Calu3 (cell line): ENCODE measurements at regions not wholly inside any gene's neighbourhood (a gene's known extent, or its start where the extent isn't known, plus 50 kb on each side); places are given as distances from the start of the nearest gene placed in this dataset.
"Not testable (repeated sequence)": the region's sequence is repeated elsewhere in the genome, so short reads cannot be mapped to it uniquely, and the experiment has no call there.

Source experiments
- BruUV-seq: library from RNA; stranded (reverse); fragments of 400-500 nt; replicated peaks from 2 replicates; lab custom pipeline; 2021; lab: Mats Ljungman, UMichigan
- CTCF ChIA-PET: fragments of 300-600 bp; sonication (Branson Sonifier 250); formaldehyde crosslinking; loops from one replicate; lab custom pipeline; 2022; ENCODE audit warnings: antibody characterized with exemption; lab: Charles Lee
- DNase-seq: peaks from one replicate; pipeline ENCODE4 v3.0.0; 2022
- H3K27ac Mint-ChIP-seq: one replicate; pipeline ENCODE4 v1.8.0; 2022; ENCODE audit warnings: mixed read lengths; ENCODE audit not compliant: unreplicated experiment
- H3K27me3 Mint-ChIP-seq: one replicate; pipeline ENCODE4 v1.8.0; 2022; ENCODE audit warnings: mixed read lengths; ENCODE audit not compliant: unreplicated experiment
- H3K36me3 Mint-ChIP-seq: one replicate; pipeline ENCODE4 v1.8.0; 2022; ENCODE audit warnings: mild to moderate bottlenecking, moderate library complexity, mixed read lengths; ENCODE audit not compliant: insufficient read depth, unreplicated experiment
- H3K4me1 Mint-ChIP-seq: one replicate; pipeline ENCODE4 v1.8.0; 2022; ENCODE audit warnings: mild to moderate bottlenecking, low read depth, mixed read lengths; ENCODE audit not compliant: unreplicated experiment
- H3K4me3 Mint-ChIP-seq: one replicate; pipeline ENCODE4 v1.8.0; 2022; ENCODE audit warnings: mild to moderate bottlenecking, low read depth, moderate library complexity, mixed read lengths; ENCODE audit not compliant: unreplicated experiment
- H3K9me3 Mint-ChIP-seq: one replicate; pipeline ENCODE4 v1.8.0; 2022; ENCODE audit warnings: low read depth, mixed read lengths; ENCODE audit not compliant: unreplicated experiment
- CTCF ChIP-seq: fragments of 200-600 bp; IDR thresholded peaks from one replicate; pipeline ENCODE4 v1.8.0; 2022; ENCODE audit warnings: antibody characterized with exemption; ENCODE audit not compliant: unreplicated experiment
- intact Hi-C: fragments of 100-400 bp; cut with micrococcal nuclease; formaldehyde crosslinking; loops from one replicate; pipeline ENCODE4 v1.10.0; 2022; ENCODE audit not compliant: unreplicated experiment

DNA sequence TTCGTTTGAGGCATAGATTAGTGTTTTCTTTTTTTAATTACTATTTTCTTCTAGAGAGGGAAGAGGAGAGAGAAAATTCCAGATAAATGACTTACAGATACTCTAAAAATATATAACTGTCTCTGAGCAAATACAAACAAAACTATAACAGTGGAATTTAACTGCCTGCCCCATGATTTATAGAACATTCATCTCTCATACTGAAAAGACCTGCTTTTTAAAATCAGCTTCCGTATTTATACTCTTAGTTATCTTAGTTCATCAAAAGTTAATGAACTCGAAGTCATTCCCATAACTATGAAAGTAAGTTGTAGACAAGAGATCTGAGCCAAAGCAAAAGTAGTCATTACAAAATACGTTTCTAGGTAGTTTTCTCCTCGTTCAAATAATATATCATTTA is 123.8 kb upstream of the DMRT1 start:
- no peak for TF ChIP-seq CTCF
- no peak overlapping the region for H3K4me3 Mint-ChIP-seq
- no peaks in the 10 kb centered on the region for H3K36me3 Mint-ChIP-seq
- DNase-seq: no peak
- no peaks in the 10 kb centered on the region for H3K9me3 Mint-ChIP-seq
- CTCF ChIA-PET: no interaction called here
- intact Hi-C loops: no loop called here
- no TSS peak for BruUV-seq
- no peaks in the 10 kb centered on the region for H3K27me3 Mint-ChIP-seq
- H3K4me1 Mint-ChIP-seq: no peaks in the 10 kb centered on the region
- H3K27ac Mint-ChIP-seq: no peak overlapping the region

- H3K9me3 Mint-ChIP-seq: no peaks in the 10 kb centered on the region
- no peak overlapping the region for H3K4me3 Mint-ChIP-seq
- no peaks in the 10 kb centered on the region for H3K4me1 Mint-ChIP-seq
- H3K27me3 Mint-ChIP-seq: no peaks in the 10 kb centered on the region
- BruUV-seq: no TSS peak
- TF ChIP-seq CTCF: no peak
- CTCF ChIA-PET: interaction anchor here (0.7 kb wide), 1 partner anchor 58 kb away, joined by 3 read pairs; no protein-coding TSS in a partner anchor
- intact Hi-C loops: no loop called here
- no peak overlapping the region for H3K27ac Mint-ChIP-seq
- H3K36me3 Mint-ChIP-seq: no peaks in the 10 kb centered on the region
- DNase-seq: no peak
Observed at GRCh38 chr9:720239-720881, 121.1 kb upstream of the DMRT1 start.

- no peak overlapping the region for H3K27ac Mint-ChIP-seq
- H3K4me3 Mint-ChIP-seq: no peak overlapping the region
- no peaks in the 10 kb centered on the region for H3K36me3 Mint-ChIP-seq
- intact Hi-C loops: no loop called here
- no TSS peak for BruUV-seq
- no peaks in the 10 kb centered on the region for H3K27me3 Mint-ChIP-seq
- no peaks in the 10 kb centered on the region for H3K9me3 Mint-ChIP-seq
- CTCF ChIA-PET: no interaction called here
- H3K4me1 Mint-ChIP-seq: no peaks in the 10 kb centered on the region
- TF ChIP-seq CTCF: no peak
- no peak for DNase-seq
Observed at GRCh38 chr9:722388-722980, 119.0 kb upstream of the DMRT1 start.

DNA sequence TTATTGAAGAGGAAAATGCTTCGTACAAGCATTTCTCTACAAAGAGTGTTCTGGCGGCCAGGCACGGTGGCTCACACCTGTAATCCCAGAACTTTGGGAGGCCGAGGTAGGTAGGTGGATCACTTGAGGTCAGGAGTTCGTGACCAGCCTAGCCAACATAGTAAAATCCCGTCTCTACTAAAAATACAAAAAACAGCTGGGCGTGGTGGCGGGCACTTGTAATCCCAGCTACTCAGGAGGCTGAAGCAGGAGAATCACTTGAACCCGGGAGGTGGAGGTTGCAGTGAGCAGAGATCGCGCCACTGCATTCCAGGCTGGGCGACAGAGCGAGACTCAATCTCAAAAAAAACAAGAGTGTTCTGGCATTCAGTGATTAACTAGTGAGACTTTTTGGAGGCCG is 117.0 kb upstream of the DMRT1 start:
- H3K36me3 Mint-ChIP-seq, CTCF ChIA-PET, H3K9me3 Mint-ChIP-seq, BruUV-seq, H3K4me3 Mint-ChIP-seq, intact Hi-C loops, H3K4me1 Mint-ChIP-seq, H3K27ac Mint-ChIP-seq, DNase-seq, H3K27me3 Mint-ChIP-seq: not testable (repeated sequence)

GRCh38 chr9:726005-726404 is 115.5 kb upstream of the DMRT1 start:
- CTCF ChIA-PET: no interaction called here
- intact Hi-C loops: no loop called here
- no peaks in the 10 kb centered on the region for H3K27me3 Mint-ChIP-seq
- TF ChIP-seq CTCF: no peak
- DNase-seq: no peak
- BruUV-seq: no TSS peak
- H3K9me3 Mint-ChIP-seq: no peaks in the 10 kb centered on the region
- no peaks in the 10 kb centered on the region for H3K36me3 Mint-ChIP-seq
- no peaks in the 10 kb centered on the region for H3K4me1 Mint-ChIP-seq
- no peak overlapping the region for H3K4me3 Mint-ChIP-seq
- no peak overlapping the region for H3K27ac Mint-ChIP-seq
